ENCODE measurements at regions not wholly inside any gene's neighbourhood (a gene's known extent, or its start where the extent isn't known, plus 50 kb on each side); places are given as distances from the start of the nearest gene placed in this dataset.

GRCh38 chr20:8990770-8991169 lies 78.1 kb upstream of the PLCB4 start:
- H3K4me1 Mint-ChIP-seq: no peaks in the 10 kb centered on the region; a peak in 1 of 4 replicates
- H3K79me1 ChIP-seq (ENCODE audit: insufficient read depth, low read depth, low read length, poor library complexity, severe bottlenecking): no peaks in the 10 kb centered on the region
- H2BK20ac ChIP-seq (ENCODE audit: low read depth, low read length, poor library complexity, severe bottlenecking): no peak overlapping the region
- peaks cover 0 to 2% of the 10 kb centered on the region in 2 experiments; a peak in 1 of 5 replicates for H3K9me3 Mint-ChIP-seq
- H3K23me2 ChIP-seq (ENCODE audit: insufficient read length, low read depth, low read length, poor library complexity, severe bottlenecking): no peaks in the 10 kb centered on the region
- H3K4me3 Mint-ChIP-seq: no peak overlapping the region
- H3K9me3 ChIP-seq (ENCODE audit: control insufficient read depth, low read depth, low read length): no peaks in the 10 kb centered on the region
- no peak overlapping the region for H2BK5ac ChIP-seq (ENCODE audit: insufficient read length, low read length)
- H3K4ac ChIP-seq (ENCODE audit: low read depth, low read length): no peak overlapping the region
- no peak overlapping the region for H4K8ac ChIP-seq (replicated peaks; ENCODE audit: insufficient read length, low read depth, low read length)
- H2AFZ ChIP-seq (ENCODE audit: low read length): no peak overlapping the region
- H2BK12ac ChIP-seq (ENCODE audit: insufficient read length, low read depth, low read length): no peak overlapping the region
- no peaks in the 10 kb centered on the region for H3K27me3 ChIP-seq (ENCODE audit: insufficient read depth, low read length)
- no peak overlapping the region for H4K5ac ChIP-seq (ENCODE audit: insufficient read length, low read depth, low read length)
- no peak overlapping the region for H3K14ac ChIP-seq (ENCODE audit: insufficient read depth, low read length)
- H2BK15ac ChIP-seq (ENCODE audit: low read depth, low read length): no peak overlapping the region
- H3K27ac Mint-ChIP-seq: no peak overlapping the region
- no peak overlapping the region for H3K27ac ChIP-seq (ENCODE audit: insufficient read length, low read depth, low read length)
- no peak overlapping the region for H3K23ac ChIP-seq (ENCODE audit: insufficient read length, low read depth, low read length)
- H3K18ac ChIP-seq (ENCODE audit: insufficient read length, low read depth, low read length): no peak overlapping the region
- no peaks in the 10 kb centered on the region for H3K4me1 ChIP-seq (ENCODE audit: insufficient read depth, low read length)
- no peak overlapping the region for H2AK5ac ChIP-seq (ENCODE audit: insufficient read length, low read length)
- H4K20me1 ChIP-seq (ENCODE audit: control insufficient read depth, insufficient read depth, insufficient read length): no peaks in the 10 kb centered on the region
- H3K36me3 Mint-ChIP-seq (ENCODE audit: insufficient read depth in 1 of 3, low read depth in 3 of 3): no peaks in the 10 kb centered on the region; a peak in 1 of 7 replicates
- DNase-seq: no peak
- no peak overlapping the region for H3K56ac ChIP-seq (ENCODE audit: insufficient read length, low read depth, low read length)
- no peaks in the 10 kb centered on the region for H3K27me3 Mint-ChIP-seq (ENCODE audit: low read depth)
- H3K9ac ChIP-seq (ENCODE audit: extremely low read depth, insufficient read length, low read length): no peak overlapping the region
- no peak overlapping the region for H4K91ac ChIP-seq (ENCODE audit: insufficient read length, low read depth, low read length)
- H3T11ph ChIP-seq (ENCODE audit: low read length): no peak overlapping the region
- TF ChIP-seq CTCF (conservative IDR thresholded peaks at IDR 0.05): no peak
- no peaks in the 10 kb centered on the region for H3K79me2 ChIP-seq (ENCODE audit: insufficient read depth, low read length)
- no peak overlapping the region for H2BK120ac ChIP-seq (ENCODE audit: low read depth, low read length, poor library complexity, severe bottlenecking)
- no peak overlapping the region for H3K4me2 ChIP-seq (ENCODE audit: insufficient read depth, insufficient read length, low read length)

Measured in H9 (cell line).